ENCODE measurements at regions not wholly inside any gene's neighbourhood (a gene's known extent, or its start where the extent isn't known, plus 50 kb on each side); places are given as distances from the start of the nearest gene placed in this dataset.

- no peak for TF ChIP-seq CTCF (IDR thresholded peaks at IDR 0.05; ENCODE audit: low read depth, low read length)
- no peak for TF ChIP-seq POLR2A (IDR thresholded peaks at IDR 0.05; ENCODE audit: extremely low read depth, insufficient read length)
- TF ChIP-seq MYC (IDR thresholded peaks at IDR 0.05; ENCODE audit: low read depth, low read length), result no peak
- TF ChIP-seq MAX (IDR thresholded peaks at IDR 0.05; ENCODE audit: low read depth, low read length), result no peak
Measured at GRCh38 chr5:61697809-61698558, 365.9 kb downstream of the ZSWIM6 start.

All from NB4 (cell line).